Activated B cell treated with CpG ODN at 0.5 μM for 24 hours (primary cell): ENCODE measurements at regions not wholly inside any gene's neighbourhood (a gene's known extent, or its start where the extent isn't known, plus 50 kb on each side); places are given as distances from the start of the nearest gene placed in this dataset.
A peak's percentile ranks its signal among the peaks of the same experiment; 100 is the strongest.

Source experiments
- ATAC-seq: fragments of 200-7000 bp; cut with Tn5 transposase; one replicate; pipeline ENCODE4 v1.10.0; 2021; ENCODE audit warnings: low read depth, mild to moderate bottlenecking, moderate library complexity
- CTCF ChIA-PET: fragments of 350-600 bp; sonication (Branson Sonifier 250); formaldehyde crosslinking; loops from one replicate; lab custom pipeline; 2021; ENCODE audit warnings: antibody characterized with exemption; lab: Charles Lee
- POLR2A ChIA-PET: fragments of 350-600 bp; sonication (Branson Sonifier 250); formaldehyde crosslinking; loops from one replicate; lab custom pipeline; 2021; ENCODE audit warnings: antibody characterized with exemption; lab: Charles Lee
- DNase-seq: peaks from one replicate; pipeline ENCODE4 v3.0.0; 2022
- H3K27ac Mint-ChIP-seq: one replicate; pipeline ENCODE4 v1.8.0; 2020; ENCODE audit warnings: mixed read lengths
- H3K27me3 Mint-ChIP-seq: one replicate; pipeline ENCODE4 v1.8.0; 2021; ENCODE audit warnings: mixed read lengths
- H3K36me3 Mint-ChIP-seq: one replicate; pipeline ENCODE4 v1.8.0; 2021; ENCODE audit warnings: low read depth, mixed read lengths
- H3K4me1 Mint-ChIP-seq: one replicate; pipeline ENCODE4 v1.8.0; 2021; ENCODE audit warnings: mixed read lengths
- H3K4me3 Mint-ChIP-seq: one replicate; pipeline ENCODE4 v1.8.0; 2020; ENCODE audit warnings: mild to moderate bottlenecking, mixed read lengths
- H3K9me3 Mint-ChIP-seq: one replicate; pipeline ENCODE4 v1.8.0; 2020; ENCODE audit warnings: mixed read lengths
- intact Hi-C: fragments of 100-400 bp; cut with micrococcal nuclease; formaldehyde crosslinking; loops from one replicate; pipeline ENCODE4 v1.15.1; 2024
- TF ChIP-seq, protein P1 (sequence below): fragments of 200-600 bp; IDR thresholded peaks from one replicate; pipeline ENCODE4 v1.8.0; 2022; ENCODE audit warnings: antibody characterized with exemption, mild to moderate bottlenecking

DNA sequence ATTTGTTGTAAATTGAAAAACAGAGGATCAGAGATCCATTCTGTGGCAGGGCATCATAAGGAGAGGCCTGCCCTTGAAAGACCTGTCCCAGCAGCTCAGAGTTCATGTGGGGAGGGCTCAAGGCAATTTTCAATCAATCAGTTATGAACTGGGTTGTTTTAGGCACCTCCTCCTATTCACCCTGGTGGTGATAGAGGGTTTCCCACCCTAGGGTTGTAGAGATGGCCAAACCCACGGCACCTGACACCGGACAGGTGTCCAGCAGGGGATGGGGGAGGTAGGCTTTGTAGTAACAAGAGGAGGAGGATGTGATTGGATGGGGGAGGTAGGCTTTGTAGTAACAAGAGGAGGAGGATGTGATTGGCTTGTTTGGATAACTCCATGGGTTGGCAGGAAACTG lies 205.7 kb downstream of the SOCS6 start:
- intact Hi-C loops = no loop called here
- no peaks in the 10 kb centered on the region for H3K36me3 Mint-ChIP-seq
- H3K9me3 Mint-ChIP-seq = no peaks in the 10 kb centered on the region
- H3K27me3 Mint-ChIP-seq = peaks cover 12% of the 10 kb centered on the region
- H3K4me3 Mint-ChIP-seq = no peak overlapping the region
- DNase-seq = no peak
- POLR2A ChIA-PET = no interaction called here
- TF ChIP-seq, protein P1, sequence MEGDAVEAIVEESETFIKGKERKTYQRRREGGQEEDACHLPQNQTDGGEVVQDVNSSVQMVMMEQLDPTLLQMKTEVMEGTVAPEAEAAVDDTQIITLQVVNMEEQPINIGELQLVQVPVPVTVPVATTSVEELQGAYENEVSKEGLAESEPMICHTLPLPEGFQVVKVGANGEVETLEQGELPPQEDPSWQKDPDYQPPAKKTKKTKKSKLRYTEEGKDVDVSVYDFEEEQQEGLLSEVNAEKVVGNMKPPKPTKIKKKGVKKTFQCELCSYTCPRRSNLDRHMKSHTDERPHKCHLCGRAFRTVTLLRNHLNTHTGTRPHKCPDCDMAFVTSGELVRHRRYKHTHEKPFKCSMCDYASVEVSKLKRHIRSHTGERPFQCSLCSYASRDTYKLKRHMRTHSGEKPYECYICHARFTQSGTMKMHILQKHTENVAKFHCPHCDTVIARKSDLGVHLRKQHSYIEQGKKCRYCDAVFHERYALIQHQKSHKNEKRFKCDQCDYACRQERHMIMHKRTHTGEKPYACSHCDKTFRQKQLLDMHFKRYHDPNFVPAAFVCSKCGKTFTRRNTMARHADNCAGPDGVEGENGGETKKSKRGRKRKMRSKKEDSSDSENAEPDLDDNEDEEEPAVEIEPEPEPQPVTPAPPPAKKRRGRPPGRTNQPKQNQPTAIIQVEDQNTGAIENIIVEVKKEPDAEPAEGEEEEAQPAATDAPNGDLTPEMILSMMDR = no peak
- H3K4me1 Mint-ChIP-seq = no peaks in the 10 kb centered on the region
- H3K27ac Mint-ChIP-seq = no peak overlapping the region
- CTCF ChIA-PET = interaction anchor here (1.2 to 1.6 kb wide), 2 partner anchors 11 to 12 kb away, joined by 3 to 4 read pairs; no protein-coding TSS in a partner anchor
- ATAC-seq = no peak

DNA sequence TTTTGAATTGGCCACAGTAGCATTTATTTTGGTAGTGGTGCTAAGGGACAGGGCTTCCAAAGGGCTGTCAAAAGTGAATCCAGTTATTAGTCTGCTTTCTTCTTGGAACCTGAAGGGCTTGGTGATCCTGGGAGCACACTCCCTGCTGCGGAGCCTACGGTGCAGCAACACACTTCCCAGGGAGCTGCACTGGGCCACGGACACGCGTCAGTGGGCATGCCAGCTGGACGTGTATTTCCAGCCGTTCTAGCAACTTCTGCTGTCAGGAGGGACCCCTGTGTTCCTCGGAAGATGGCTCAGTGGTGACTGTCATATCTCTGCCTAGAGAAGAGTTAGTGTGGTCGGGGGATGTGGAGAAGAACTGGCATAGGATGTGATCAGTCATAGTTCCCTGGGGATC lies 204.6 kb downstream of the SOCS6 start:
- TF ChIP-seq, protein P1 = no peak
- ChIA-PET CTCF (interaction anchor here (1.2 to 1.6 kb wide), 2 partner anchors 10 to 11 kb away, joined by 3 to 4 read pairs; no protein-coding TSS in a partner anchor), POLR2A (no interaction called here)
- Mint-ChIP-seq H3K4me3 (no peak overlapping the region), H3K36me3 (no peaks in the 10 kb centered on the region), H3K27ac (no peak overlapping the region), H3K27me3 (peaks cover 12% of the 10 kb centered on the region), H3K9me3 (no peaks in the 10 kb centered on the region), H3K4me1 (no peaks in the 10 kb centered on the region)
- intact Hi-C loops = no loop called here
- no peak for ATAC-seq
- DNase-seq = no peak

DNA sequence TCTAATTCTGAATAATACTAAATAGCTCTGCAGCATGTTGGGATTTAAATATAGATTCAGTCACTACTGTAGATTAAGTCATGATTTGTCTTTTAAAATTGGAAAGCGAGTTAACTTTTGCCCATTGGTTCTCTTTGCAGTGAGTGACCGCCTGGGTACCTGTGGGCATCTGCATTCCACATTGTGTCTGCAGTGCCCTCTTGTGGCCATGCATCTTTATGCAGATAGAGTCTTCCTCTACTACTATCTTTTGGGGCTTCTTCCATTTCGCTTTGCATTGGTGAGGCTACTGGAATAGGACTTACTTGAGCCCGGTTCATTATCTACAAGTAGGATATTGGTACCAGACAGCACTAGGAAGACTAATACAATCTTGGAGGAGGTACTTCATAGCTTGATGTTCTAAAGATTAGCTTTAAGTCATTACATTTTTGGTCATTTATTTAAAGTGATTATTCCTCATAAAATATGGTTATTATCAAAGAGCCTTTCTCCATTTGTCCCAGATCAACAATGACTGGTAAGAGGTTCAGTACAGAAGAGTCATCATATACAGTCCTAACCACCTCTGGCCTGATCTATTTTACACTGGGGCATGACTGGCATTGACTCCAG lies 203.0 kb downstream of the SOCS6 start:
- no peaks in the 10 kb centered on the region for H3K9me3 Mint-ChIP-seq

DNA sequence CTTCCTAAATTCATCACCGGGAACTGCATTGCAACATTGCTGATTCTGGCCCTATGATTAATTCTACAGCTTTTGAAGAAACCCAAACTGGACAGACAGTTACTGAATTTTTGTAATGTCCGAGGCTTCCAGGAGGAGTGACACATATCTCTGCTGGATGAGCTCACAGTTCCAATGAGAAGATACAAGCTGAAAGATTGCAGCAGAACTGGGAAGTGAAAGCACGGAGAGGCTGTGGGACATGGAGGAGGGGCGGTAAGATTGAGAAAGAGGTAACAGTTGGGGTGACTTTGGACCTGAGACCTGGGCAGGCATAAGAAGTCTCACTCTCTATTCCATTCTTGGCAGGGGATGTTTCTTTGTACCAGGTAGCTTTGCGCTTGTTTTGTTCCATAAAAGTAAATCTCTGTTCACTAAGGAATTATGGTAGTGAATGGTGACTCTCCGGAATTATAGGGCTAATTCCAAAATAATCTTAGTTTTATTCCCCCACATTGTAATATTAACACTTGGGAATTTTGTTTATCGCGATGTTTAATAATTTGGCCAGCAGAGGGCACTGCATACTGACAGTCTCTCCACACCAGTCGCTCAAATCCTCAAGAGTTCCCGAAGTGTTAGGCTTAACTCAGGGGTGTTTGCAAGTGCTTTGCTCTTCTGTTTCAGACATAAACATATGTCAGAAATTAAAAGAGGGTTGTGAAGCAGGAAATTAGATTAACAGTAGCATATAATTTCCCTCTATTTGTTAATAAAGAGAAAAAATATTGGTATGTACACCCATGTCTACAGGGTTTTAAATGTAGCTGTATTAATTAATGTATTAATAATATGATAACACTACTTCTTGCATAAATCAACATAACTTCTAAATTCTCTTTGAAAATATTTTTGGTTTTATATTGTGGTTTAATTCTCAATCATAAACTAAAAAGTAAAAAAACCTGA lies 201.4 kb downstream of the SOCS6 start:
- peaks cover 16% of the 10 kb centered on the region for H3K27me3 Mint-ChIP-seq
- H3K4me1 Mint-ChIP-seq = no peaks in the 10 kb centered on the region
- no peaks in the 10 kb centered on the region for H3K36me3 Mint-ChIP-seq
- H3K4me3 Mint-ChIP-seq = no peak overlapping the region
- no peak for DNase-seq
- H3K9me3 Mint-ChIP-seq = no peaks in the 10 kb centered on the region
- intact Hi-C loops = no loop called here
- CTCF ChIA-PET = interaction anchor here (1.4 to 2.7 kb wide), 4 partner anchors 9 to 16 kb away, joined by 3 to 14 read pairs (median 10); no protein-coding TSS in a partner anchor
- ATAC-seq = no peak
- POLR2A ChIA-PET = no interaction called here
- TF ChIP-seq, protein P1 = peak; percentile 45
- H3K27ac Mint-ChIP-seq = no peak overlapping the region

More for the DNA sequence above, 203.0 kb downstream of the SOCS6 start:
- peak; percentile 52 for ATAC-seq
- intact Hi-C loops = no loop called here
- TF ChIP-seq, protein P1 = peak; percentile 25
- H3K4me1 Mint-ChIP-seq = no peaks in the 10 kb centered on the region
- ChIA-PET CTCF (interaction anchor here (1.0 to 2.7 kb wide), 5 partner anchors 8 to 23 kb away, joined by 3 to 14 read pairs (median 6); no protein-coding TSS in a partner anchor), POLR2A (no interaction called here)
- H3K27ac Mint-ChIP-seq = no peak overlapping the region
- no peaks in the 10 kb centered on the region for H3K36me3 Mint-ChIP-seq
- no peak for DNase-seq
- no peak overlapping the region for H3K4me3 Mint-ChIP-seq
- H3K27me3 Mint-ChIP-seq = peaks cover 12% of the 10 kb centered on the region

DNA sequence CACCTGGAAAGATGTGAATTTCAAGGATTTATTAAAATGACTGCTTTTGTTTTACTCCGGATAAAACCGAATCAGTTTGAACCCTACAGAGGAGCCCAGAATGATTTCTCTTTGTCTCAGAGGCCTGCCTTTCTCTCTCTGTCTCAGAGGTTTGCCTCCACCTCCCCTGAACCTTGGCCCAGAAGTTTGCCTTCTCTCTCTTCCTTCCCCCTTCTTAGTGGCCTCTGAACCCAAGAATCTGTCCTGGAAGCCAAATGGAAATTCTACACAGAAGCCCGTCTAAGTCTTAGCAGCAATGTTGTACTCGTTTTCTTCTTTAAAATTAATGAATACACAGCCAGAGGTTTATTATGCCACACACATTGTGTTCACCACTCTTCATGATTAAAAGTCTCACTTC lies 200.7 kb downstream of the SOCS6 start:
- no peak overlapping the region for H3K4me3 Mint-ChIP-seq
- peaks cover 16% of the 10 kb centered on the region for H3K27me3 Mint-ChIP-seq
- ChIA-PET CTCF (interaction anchor here (1.4 to 2.7 kb wide), 2 partner anchors 11 to 13 kb away, joined by 3 to 14 read pairs; no protein-coding TSS in a partner anchor), POLR2A (no interaction called here)
- H3K9me3 Mint-ChIP-seq = no peaks in the 10 kb centered on the region
- DNase-seq (no peak), ATAC-seq (no peak)
- no peaks in the 10 kb centered on the region for H3K36me3 Mint-ChIP-seq
- TF ChIP-seq, protein P1 = no peak
- no peaks in the 10 kb centered on the region for H3K4me1 Mint-ChIP-seq
- H3K27ac Mint-ChIP-seq = no peak overlapping the region
- intact Hi-C loops = no loop called here
